Colonic mucosa (tissue), 4 donors: ENCODE measurements at regions not wholly inside any gene's neighbourhood (a gene's known extent, or its start where the extent isn't known, plus 50 kb on each side); places are given as distances from the start of the nearest gene placed in this dataset.

Source experiments
- DNase-seq: peaks from one replicate; pipeline ENCODE4 v3.0.0-alpha.2; 2020
- H3K27ac ChIP-seq: fragments of 200-600 bp; one replicate; pipeline ENCODE4 v1.8.0; 2021
- H3K27me3 ChIP-seq: fragments of 200-600 bp; one replicate; pipeline ENCODE4 v1.8.0; 2021
- H3K36me3 ChIP-seq: fragments of 200-600 bp; one replicate; pipeline ENCODE4 v1.8.0; 2021
- H3K4me1 ChIP-seq: fragments of 200-600 bp; one replicate; pipeline ENCODE4 v1.8.0; 2021; ENCODE audit warnings: mild to moderate bottlenecking
- H3K4me3 ChIP-seq: fragments of 200-600 bp; one replicate; pipeline ENCODE4 v1.8.0; 2021
- H3K9ac ChIP-seq, 2 donors: one replicate each; pipeline ENCODE4 v1.7.0; 2013; ENCODE audit warnings: control low read depth in 2 of 2, low read depth in 2 of 2, low read length in 2 of 2
- H3K9me3 ChIP-seq: fragments of 200-600 bp; one replicate; pipeline ENCODE4 v1.8.0; 2021
- CTCF ChIP-seq: fragments of 200-600 bp; IDR thresholded peaks from one replicate; pipeline ENCODE4 v1.8.0; 2022; ENCODE audit warnings: antibody characterized with exemption, mild to moderate bottlenecking
- intact Hi-C: fragments of 100-400 bp; cut with DNase I; formaldehyde crosslinking; loops from one replicate; pipeline ENCODE4 v1.14.1; 2022
- donor health status: healthy.
- donor health status: DM: no; HTN: no; CAD: no.
- donor health status: DM: no; HTN: no; CAD: no.

DNA sequence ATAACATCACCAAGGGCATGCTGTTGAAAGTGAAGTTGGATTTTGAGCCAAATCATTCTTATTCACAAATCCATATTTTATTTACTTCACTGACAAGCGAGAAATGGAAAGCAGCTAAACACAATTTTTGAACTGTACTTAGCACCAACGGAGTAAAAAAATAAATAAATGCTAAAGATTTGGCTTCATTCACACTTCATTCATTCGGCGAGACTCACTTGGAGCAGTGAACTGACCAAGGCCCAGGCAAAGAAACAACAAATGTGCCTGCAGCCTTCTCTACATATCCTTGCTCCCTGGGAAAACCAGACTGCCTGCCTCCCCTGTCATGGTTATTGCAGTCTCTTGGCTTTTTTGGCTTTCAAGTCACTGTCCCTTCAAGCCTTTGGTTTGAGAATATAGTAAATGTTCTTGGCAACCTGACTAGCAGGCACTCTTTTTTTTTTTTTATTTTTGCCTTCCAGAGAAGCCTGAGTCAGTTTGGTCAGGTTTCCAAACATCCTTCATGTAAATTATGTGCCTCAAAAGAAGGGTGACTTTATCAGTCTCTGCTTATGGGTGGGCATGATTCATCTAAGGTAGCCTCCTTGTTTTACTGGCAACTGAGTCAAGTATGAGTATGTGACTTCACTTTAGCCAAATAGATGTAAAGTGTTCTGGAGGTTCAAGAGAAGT, 177.6 kb upstream of the MEOX2 start:
- H3K4me1 ChIP-seq, result no peaks in the 10 kb centered on the region
- no peak overlapping the region for H3K9ac ChIP-seq
- TF ChIP-seq CTCF, result no peak
- H3K27me3 ChIP-seq, result no peaks in the 10 kb centered on the region
- no peaks in the 10 kb centered on the region for H3K9me3 ChIP-seq
- no peak overlapping the region for H3K27ac ChIP-seq
- no peak for DNase-seq
- H3K4me3 ChIP-seq, result no peak overlapping the region
- no peaks in the 10 kb centered on the region for H3K36me3 ChIP-seq
- intact Hi-C loops, result no loop called here

DNA sequence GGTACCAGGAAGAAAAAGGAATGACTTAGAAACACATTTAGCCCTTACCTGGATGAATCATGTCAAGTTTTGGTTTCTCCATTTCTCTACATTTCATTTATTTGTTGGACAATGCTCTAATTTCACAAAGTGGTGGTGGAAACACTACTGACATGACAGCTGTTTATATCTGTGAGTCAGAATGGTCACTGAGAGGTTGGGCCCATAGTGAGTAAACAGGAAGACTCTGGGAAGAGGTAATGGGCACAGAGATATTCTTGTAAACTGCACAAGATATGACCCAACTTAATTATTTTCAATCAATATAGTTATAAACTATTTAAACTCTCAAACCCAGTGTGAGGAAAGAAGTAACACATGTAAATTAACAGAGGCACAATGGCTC, 176.3 kb upstream of the MEOX2 start:
- no peak for DNase-seq
- intact Hi-C loops, result no loop called here
- no peak for TF ChIP-seq CTCF
- Histone ChIP-seq H3K4me1 (no peaks in the 10 kb centered on the region), H3K36me3 (no peaks in the 10 kb centered on the region), H3K9ac (no peak overlapping the region), H3K9me3 (no peaks in the 10 kb centered on the region), H3K27me3 (no peaks in the 10 kb centered on the region), H3K27ac (no peak overlapping the region), H3K4me3 (no peak overlapping the region)

- no peaks in the 10 kb centered on the region for H3K27me3 ChIP-seq
- TF ChIP-seq CTCF, result no peak
- no peaks in the 10 kb centered on the region for H3K4me1 ChIP-seq
- H3K27ac ChIP-seq, result no peak overlapping the region
- DNase-seq, result no peak
- H3K4me3 ChIP-seq, result no peak overlapping the region
- no peaks in the 10 kb centered on the region for H3K36me3 ChIP-seq
- no peak overlapping the region for H3K9ac ChIP-seq
- H3K9me3 ChIP-seq, result no peaks in the 10 kb centered on the region
- intact Hi-C loops, result no loop called here
Measured at GRCh38 chr7:15862016-15862780, 175.7 kb upstream of the MEOX2 start.

- no peak overlapping the region for H3K27ac ChIP-seq
Measured at GRCh38 chr7:15860264-15860949, 173.9 kb upstream of the MEOX2 start.

More at GRCh38 chr7:15860264-15860949, 173.9 kb upstream of the MEOX2 start:
- H3K36me3 ChIP-seq, result no peaks in the 10 kb centered on the region
- H3K27me3 ChIP-seq, result no peaks in the 10 kb centered on the region
- TF ChIP-seq CTCF, result no peak
- intact Hi-C loops, result no loop called here
- H3K9ac ChIP-seq, result no peak overlapping the region
- no peak for DNase-seq
- no peak overlapping the region for H3K4me3 ChIP-seq
- H3K4me1 ChIP-seq, result no peaks in the 10 kb centered on the region
- H3K9me3 ChIP-seq, result no peaks in the 10 kb centered on the region
